ENCODE measurements at regions not wholly inside any gene's neighbourhood (a gene's known extent, or its start where the extent isn't known, plus 50 kb on each side); places are given as distances from the start of the nearest gene placed in this dataset.

DNA sequence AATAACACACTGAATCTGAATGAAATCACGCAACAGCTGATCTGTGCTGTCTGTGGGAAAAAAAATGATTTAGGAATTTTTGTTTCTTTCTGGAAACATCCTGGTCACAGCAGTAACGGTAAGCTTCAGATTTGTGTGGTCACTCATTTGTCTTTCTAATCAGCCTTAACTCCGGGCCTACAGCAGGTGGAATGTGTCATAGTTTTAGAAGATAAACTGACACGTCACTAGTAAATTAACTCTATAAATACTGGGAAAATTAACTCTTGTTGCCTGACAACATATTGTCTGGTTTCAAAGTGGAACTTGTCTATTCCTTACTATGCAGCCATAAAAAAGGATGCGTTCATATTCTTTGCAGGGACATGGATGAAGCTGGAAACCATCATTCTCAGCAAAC is 58.1 kb upstream of the NCK2 start:
- Histone ChIP-seq H3K56ac (ENCODE audit: extremely low read depth, insufficient read depth, low read length) (no peak overlapping the region), H4K91ac (ENCODE audit: insufficient read depth, low read depth, low read length) (no peak overlapping the region), H2AK9ac (replicated peaks; ENCODE audit: low read depth, low read length, poor library complexity) (no peak overlapping the region), H3K23ac (ENCODE audit: low read depth, low read length) (no peak overlapping the region), H3K79me1 (ENCODE audit: low read depth in 1 of 2, low read length in 2 of 2) (no peaks in the 10 kb centered on the region), H4K8ac (ENCODE audit: low read depth in 2 of 2, low read length in 2 of 2) (no peak overlapping the region), H3K4me1 (ENCODE audit: control insufficient read depth, insufficient read depth, low read length) (no peaks in the 10 kb centered on the region), H2AFZ (replicated peaks; ENCODE audit: low read length, poor library complexity) (no peak overlapping the region), H3K4me2 (ENCODE audit: low read depth, low read length) (no peak overlapping the region), H3K9ac (ENCODE audit: low read depth, low read length) (no peak overlapping the region), H2BK15ac (ENCODE audit: low read depth, low read length) (no peak overlapping the region), H3K9me3 (ENCODE audit: control insufficient read depth, insufficient read depth, low read length) (no peaks in the 10 kb centered on the region), H3K4ac (ENCODE audit: low read depth, low read length) (no peak overlapping the region), H2AK5ac (ENCODE audit: low read depth, low read length) (no peak overlapping the region), H3K14ac (replicated peaks; ENCODE audit: low read depth, low read length) (no peak overlapping the region), H3K27ac (ENCODE audit: insufficient read depth, low read length) (no peak overlapping the region), H3K36me3 (ENCODE audit: control insufficient read depth, insufficient read depth, low read length) (no peaks in the 10 kb centered on the region), H4K5ac (ENCODE audit: low read depth, low read length) (no peak overlapping the region), H4K20me1 (ENCODE audit: insufficient read depth, low read length) (no peaks in the 10 kb centered on the region), H2BK20ac (ENCODE audit: low read depth, low read length) (no peak overlapping the region), H3K4me3 (ENCODE audit: insufficient read depth, low read depth, low read length) (no peak overlapping the region), H2BK120ac (ENCODE audit: low read depth, low read length) (no peak overlapping the region), H3K18ac (ENCODE audit: low read depth, low read length) (no peak overlapping the region), H3K9me1 (ENCODE audit: insufficient read depth, low read length) (no peaks in the 10 kb centered on the region), H3K27me3 (ENCODE audit: control insufficient read depth, insufficient read depth, low read length) (peaks cover 7% of the 10 kb centered on the region), H2BK5ac (ENCODE audit: low read depth, low read length, poor library complexity, severe bottlenecking) (no peak overlapping the region)
- dilution Hi-C loops (cut with HindIII; ENCODE audit: low sequenced_read_pairs, unreplicated experiment): no loop called here
- BruUV-seq (replicated peaks): no TSS peak
- TF ChIP-seq FOS (IDR thresholded peaks at IDR 0.05; ENCODE audit: low read depth, low read length) (no peak), MAZ (IDR thresholded peaks at IDR 0.05; ENCODE audit: borderline replicate concordance, low read depth, low read length) (no peak), RFX5 (IDR thresholded peaks at IDR 0.05; ENCODE audit: low read depth, low read length) (no peak), BHLHE40 (IDR thresholded peaks at IDR 0.05; ENCODE audit: low read depth, low read length) (no peak), POLR2A (IDR thresholded peaks at IDR 0.05; ENCODE audit: low read depth, low read length) (no peak), SMC3 (IDR thresholded peaks at IDR 0.05; ENCODE audit: low read depth, low read length) (no peak), USF2 (IDR thresholded peaks at IDR 0.05; ENCODE audit: low read depth, low read length) (no peak), NFE2L2 (IDR thresholded peaks at IDR 0.05; ENCODE audit: low read depth, low read length) (no peak), MAFK (IDR thresholded peaks at IDR 0.05; ENCODE audit: low read depth, low read length) (no peak), RCOR1 (IDR thresholded peaks at IDR 0.05; ENCODE audit: insufficient replicate concordance, low read length) (no peak), RAD21 (IDR thresholded peaks at IDR 0.05; ENCODE audit: low read length) (no peak), MXI1 (IDR thresholded peaks at IDR 0.05; ENCODE audit: borderline replicate concordance, low read depth, low read length) (no peak), CEBPB (IDR thresholded peaks at IDR 0.05; ENCODE audit: low read depth, low read length) (no peak), CHD1 (IDR thresholded peaks at IDR 0.05; ENCODE audit: low read depth, low read length) (no peak)
- TF ChIP-seq, protein P1, sequence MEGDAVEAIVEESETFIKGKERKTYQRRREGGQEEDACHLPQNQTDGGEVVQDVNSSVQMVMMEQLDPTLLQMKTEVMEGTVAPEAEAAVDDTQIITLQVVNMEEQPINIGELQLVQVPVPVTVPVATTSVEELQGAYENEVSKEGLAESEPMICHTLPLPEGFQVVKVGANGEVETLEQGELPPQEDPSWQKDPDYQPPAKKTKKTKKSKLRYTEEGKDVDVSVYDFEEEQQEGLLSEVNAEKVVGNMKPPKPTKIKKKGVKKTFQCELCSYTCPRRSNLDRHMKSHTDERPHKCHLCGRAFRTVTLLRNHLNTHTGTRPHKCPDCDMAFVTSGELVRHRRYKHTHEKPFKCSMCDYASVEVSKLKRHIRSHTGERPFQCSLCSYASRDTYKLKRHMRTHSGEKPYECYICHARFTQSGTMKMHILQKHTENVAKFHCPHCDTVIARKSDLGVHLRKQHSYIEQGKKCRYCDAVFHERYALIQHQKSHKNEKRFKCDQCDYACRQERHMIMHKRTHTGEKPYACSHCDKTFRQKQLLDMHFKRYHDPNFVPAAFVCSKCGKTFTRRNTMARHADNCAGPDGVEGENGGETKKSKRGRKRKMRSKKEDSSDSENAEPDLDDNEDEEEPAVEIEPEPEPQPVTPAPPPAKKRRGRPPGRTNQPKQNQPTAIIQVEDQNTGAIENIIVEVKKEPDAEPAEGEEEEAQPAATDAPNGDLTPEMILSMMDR (conservative IDR thresholded peaks at IDR 0.05; ENCODE audit: low read depth, low read length): no peak
- TF ChIP-seq, protein P2, sequence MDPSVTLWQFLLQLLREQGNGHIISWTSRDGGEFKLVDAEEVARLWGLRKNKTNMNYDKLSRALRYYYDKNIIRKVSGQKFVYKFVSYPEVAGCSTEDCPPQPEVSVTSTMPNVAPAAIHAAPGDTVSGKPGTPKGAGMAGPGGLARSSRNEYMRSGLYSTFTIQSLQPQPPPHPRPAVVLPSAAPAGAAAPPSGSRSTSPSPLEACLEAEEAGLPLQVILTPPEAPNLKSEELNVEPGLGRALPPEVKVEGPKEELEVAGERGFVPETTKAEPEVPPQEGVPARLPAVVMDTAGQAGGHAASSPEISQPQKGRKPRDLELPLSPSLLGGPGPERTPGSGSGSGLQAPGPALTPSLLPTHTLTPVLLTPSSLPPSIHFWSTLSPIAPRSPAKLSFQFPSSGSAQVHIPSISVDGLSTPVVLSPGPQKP (IDR thresholded peaks at IDR 0.05; ENCODE audit: borderline replicate concordance, low read depth, low read length): no peak
- CTCF ChIA-PET: no interaction called here
- WGBS, 2 experiments (ENCODE audit: extremely low coverage in 2 of 2, insufficient read length in 1 of 2): no CpG with 5 or more reads among the region's 5 CpGs
- no peak for ATAC-seq (ENCODE audit: low read depth)
- intact Hi-C loops (cut with micrococcal nuclease): no loop called here
- in situ Hi-C loops (cut with MboI; ENCODE audit: low sequenced_read_pairs): no loop called here
- POLR2A ChIA-PET (ENCODE audit: unreplicated experiment): no interaction called here
- no peak for DNase-seq
